ENCODE measurements at regions not wholly inside any gene's neighbourhood (a gene's known extent, or its start where the extent isn't known, plus 50 kb on each side); places are given as distances from the start of the nearest gene placed in this dataset.
A peak's percentile ranks its signal among the peaks of the same experiment; 100 is the strongest.

DNA sequence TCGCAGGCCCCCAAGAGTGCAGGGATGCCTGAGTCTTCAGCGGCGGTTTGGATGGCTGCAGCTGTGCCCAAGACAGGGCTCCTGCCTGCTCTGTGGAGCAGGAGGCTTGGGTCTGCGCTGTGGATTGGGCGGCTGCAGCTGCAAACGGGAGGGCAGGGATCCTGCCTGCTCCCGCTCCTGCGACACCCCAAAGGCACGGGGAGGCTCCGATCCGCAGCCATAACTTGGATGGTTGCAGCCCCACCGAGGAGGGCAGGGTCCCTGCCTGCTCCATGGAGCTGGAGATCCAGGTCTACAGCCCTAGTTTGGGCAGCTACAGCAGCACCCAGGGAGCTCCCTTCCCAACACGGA is 898.8 kb upstream of the NEGR1 start:
- no peak for DNase-seq

GRCh38 chr1:73180397-73181189 is 898.3 kb upstream of the NEGR1 start:
- no peak for DNase-seq

DNA sequence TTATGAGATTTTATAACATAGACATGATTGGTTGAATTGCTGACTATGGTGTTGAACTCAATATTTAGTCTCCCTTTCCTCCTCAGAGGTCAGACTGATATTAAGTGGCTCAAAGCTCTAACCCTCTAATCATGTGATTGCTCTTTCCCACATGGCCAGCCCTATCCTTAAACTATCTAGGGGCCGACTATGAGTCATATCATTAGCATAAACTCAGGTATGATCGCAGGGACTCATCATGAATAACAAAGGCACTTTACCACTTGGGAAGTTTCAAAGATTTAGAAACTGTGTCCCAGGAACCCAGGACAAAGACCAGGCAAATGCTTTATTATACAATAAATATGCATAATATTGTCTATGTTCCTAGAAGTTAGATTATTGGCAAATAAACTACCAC is 894.6 kb upstream of the NEGR1 start:
- no peak for DNase-seq

- DNase-seq, result no peak
Measured at GRCh38 chr1:73167009-73167657, 884.8 kb upstream of the NEGR1 start.

- no peak for DNase-seq
Measured at GRCh38 chr1:73162564-73162963, 880.2 kb upstream of the NEGR1 start.

- DNase-seq, result no peak
Measured at GRCh38 chr1:73161418-73161817, 879.1 kb upstream of the NEGR1 start.

GRCh38 chr1:73160759-73161158 is 878.4 kb upstream of the NEGR1 start:
- no peak for DNase-seq

- no peak for DNase-seq
Measured at GRCh38 chr1:73144311-73144710, 862.0 kb upstream of the NEGR1 start.

GRCh38 chr1:73136975-73137374 is 854.6 kb upstream of the NEGR1 start:
- no peak for DNase-seq

DNA sequence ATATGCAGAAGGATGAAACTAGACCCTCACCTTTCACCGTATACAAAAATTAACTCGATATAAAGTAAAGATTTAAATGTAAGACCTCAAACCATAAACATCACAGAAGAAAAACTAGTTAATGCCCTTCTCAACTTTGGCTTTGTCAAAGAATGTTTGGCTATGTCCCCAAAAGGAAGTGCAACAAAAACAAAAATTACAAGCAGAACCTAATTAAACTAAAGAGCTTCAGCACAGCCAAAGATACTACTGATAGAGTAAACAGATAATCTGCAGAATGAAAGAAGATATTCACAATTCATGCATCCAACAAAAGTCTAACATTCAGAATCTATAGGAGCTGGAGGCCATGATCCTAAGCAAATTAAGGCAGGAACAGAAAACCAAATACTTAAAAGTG is 824.6 kb upstream of the NEGR1 start:
- DNase-seq, result no peak

GRCh38 chr1:73105755-73106154 is 823.4 kb upstream of the NEGR1 start:
- no peak for DNase-seq

GRCh38 chr1:73104749-73105148 is 822.4 kb upstream of the NEGR1 start:
- no peak for DNase-seq

- no peak for DNase-seq
Measured at GRCh38 chr1:73100216-73100615, 817.9 kb upstream of the NEGR1 start.

GRCh38 chr1:73097917-73098316 is 815.6 kb upstream of the NEGR1 start:
- DNase-seq, result no peak

- no peak for DNase-seq
Measured at GRCh38 chr1:73096841-73097240, 814.5 kb upstream of the NEGR1 start.

DNA sequence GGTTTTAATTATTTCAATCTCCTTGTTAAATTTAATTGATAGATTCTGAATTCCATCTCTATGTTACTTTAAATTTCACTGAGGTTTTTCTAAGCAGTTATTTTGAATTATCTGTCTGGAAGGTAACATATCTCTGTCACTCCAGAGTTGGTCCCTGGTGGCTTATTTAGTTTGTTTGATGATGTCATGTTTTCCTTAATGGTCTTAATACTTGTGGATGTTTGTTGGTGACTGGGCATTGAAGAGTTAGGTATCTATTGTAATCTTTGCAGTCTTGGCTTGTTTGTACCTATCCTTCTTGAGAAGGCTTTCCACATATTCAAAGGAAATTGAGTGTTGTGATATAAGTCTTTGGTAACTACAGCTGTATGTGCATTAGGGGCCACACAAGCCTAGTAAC is 810.0 kb upstream of the NEGR1 start:
- no peak for DNase-seq

DNA sequence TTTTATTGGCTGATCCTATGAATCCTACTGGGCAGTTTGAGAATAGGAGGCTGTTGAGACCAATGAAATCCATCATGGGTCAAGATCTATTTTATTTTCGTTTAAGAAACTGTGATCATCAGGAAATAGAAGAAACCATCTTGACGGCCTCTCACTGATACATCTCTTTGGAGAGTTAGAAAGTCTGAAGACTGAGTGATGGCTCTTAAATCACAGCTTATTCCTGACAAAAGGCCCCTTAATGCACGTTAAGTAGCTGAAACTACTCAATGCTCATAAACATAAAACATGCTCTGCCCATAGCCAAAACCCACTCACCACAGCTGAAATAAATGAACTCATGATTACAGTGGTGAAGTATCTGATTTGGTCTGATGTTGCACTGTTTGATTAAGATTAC is 784.5 kb upstream of the NEGR1 start:
- no peak for DNase-seq

DNA sequence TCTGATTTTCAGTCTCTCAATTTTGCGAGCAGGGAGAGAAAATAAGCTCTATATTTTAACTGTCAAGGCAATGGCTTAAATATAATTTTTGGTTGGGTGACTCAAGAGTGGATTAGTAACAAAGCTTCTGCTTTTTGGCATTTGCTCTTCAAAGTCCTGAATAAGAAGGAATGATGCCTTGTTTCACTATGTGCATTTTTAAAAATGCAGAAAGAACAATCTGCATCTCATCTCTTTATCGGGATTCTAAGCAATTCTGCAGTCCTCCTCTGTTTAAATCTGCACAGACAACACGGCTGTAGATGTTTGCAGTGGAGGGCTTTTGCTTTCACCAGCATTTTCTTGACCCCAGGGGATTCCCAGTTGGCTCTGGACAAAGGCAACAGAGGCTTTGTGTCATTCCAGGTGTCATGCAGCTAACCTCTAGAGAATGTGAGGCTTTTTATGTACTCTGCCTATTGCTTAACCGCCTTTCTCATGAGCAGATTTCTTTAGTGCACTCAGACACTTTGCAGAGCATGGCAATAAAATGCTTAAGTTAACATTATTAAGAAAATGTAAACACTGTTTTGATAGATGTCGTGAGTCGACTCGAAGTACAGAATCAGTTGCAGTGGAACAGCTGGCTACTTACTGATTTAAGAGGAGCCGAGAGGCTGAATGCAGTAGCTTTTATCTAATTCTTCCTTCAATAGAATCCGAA is 783.2 kb upstream of the NEGR1 start:
- no peak for DNase-seq

GRCh38 chr1:73056826-73057225 is 774.5 kb upstream of the NEGR1 start:
- DNase-seq, result no peak

DNA sequence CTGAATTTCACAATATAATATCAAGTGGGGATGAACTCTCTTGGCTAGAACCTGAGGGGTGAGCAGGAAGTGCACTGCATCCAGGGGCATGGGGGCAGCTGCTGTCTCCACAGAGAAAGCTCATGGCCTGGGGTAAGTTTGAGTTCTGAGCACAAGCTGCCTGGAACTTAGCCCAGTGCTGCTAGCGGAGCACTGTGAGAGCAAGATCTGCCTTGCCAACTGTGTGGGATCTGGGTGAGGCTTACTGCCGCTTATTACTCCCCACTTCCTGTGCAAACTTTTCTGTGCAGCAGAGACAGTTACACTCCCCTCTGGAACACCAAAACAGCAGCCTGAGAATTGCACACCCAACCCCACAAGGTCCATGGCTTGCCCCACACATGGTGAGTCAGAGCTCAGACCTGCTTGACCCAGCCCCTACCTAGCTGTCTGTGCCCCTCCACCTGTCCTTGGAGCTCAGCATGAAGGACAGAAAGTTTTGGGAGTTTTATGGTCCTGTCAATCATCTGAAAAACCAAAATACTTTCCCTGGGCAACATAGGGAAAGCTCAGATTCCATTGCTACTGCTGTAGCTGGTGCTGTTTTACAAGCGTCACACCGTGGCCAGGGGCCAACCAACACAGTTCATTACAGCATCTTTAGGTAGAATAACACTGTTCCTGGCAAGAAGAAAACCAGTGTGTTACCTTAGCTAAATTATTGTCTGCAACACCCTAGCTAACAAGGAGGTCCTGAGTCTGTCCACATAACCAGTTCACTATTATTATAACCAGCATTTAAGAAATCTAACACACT is 762.1 kb upstream of the NEGR1 start:
- peak; percentile 45 for DNase-seq

DNA sequence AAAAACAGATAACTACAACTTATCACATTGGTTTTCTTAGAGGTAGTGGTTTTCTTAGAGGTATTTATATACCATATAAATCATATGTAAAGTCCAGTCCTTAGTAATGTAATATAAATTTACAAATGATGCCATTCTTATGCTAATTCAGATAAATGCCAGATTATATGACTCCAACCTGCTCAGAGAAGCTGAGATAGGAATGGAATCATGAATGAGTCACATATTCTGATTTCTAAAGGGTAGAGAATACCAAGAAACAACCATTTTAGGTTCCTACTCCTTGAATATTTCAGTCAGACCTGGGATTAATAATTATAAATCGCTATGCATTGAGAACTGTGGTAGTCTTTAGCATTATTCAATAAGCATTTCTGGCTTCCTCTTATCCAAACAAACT is 760.1 kb upstream of the NEGR1 start:
- no peak for DNase-seq

DNA sequence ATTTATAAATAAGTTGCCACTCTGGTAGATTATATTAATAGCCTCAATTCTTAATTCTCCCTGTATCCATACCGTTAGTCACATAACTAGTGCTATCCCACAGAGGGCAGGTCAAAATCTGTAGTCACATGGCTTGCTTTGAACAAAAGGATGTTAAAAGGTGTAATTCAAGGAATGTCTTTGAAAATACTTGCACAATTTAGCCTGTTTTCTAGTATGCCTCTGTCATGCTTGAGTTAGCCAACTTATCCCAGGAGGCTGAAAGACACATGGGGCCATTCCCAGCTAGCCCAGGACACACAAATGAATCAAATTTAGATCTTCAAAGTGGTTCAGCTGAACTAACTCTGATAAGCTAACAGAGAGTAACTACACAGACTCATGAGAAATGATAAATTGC is 758.5 kb upstream of the NEGR1 start:
- no peak for DNase-seq

DNA sequence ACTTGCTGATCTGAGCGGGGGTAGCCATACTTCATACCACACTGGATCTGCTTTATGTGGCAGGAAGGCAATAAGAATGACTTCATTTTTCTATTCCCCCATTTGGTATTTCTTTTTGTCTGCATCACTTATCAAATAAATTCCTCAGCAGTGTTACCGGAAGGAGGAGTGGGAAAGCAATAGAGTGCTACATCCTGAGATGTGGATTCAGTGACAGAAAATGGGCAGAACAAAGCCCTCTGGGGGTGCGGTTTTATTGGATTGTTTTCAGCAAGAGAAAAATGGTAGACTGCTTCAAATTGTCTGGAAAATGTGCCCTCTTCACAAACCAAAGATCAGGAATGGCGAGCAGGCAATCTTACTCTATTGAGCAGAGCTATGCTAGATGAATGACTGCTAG is 751.9 kb upstream of the NEGR1 start:
- DNase-seq, result no peak

Data from right hindlimb (tissue), 1 donor.